ENCODE measurements at regions not wholly inside any gene's neighbourhood (a gene's known extent, or its start where the extent isn't known, plus 50 kb on each side); places are given as distances from the start of the nearest gene placed in this dataset.

- no peak for DNase-seq
Measured at GRCh38 chr4:13180701-13181100, 303.4 kb downstream of the RAB28 start.

DNA sequence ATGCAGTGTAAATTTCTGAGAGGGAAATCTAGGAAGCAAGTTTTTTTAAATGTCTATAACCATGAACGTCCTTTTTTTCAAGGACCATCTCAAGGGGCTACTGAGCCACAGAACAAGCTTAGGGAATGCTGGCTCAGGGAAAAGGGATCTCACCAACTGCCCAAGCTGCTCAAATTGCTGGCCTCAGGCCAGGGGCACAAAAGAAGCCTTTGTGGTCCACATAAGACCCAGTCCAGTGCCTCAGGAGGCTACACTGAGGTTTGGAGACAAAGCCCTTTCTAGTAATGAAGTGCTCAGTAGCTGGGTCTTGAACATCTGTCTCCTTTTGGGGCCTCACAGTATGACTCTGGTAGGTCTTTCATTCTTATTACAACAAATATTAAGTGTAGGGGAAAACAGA is 305.5 kb downstream of the RAB28 start:
- no peak for DNase-seq

- DNase-seq, result no peak
Measured at GRCh38 chr4:13176741-13177142, 307.4 kb downstream of the RAB28 start.

GRCh38 chr4:13174926-13175325 is 309.2 kb downstream of the RAB28 start:
- DNase-seq, result no peak

- DNase-seq, result no peak
Measured at GRCh38 chr4:13174001-13174400, 310.1 kb downstream of the RAB28 start.

- DNase-seq, result no peak
Measured at GRCh38 chr4:13171292-13172057, 312.7 kb downstream of the RAB28 start.

DNA sequence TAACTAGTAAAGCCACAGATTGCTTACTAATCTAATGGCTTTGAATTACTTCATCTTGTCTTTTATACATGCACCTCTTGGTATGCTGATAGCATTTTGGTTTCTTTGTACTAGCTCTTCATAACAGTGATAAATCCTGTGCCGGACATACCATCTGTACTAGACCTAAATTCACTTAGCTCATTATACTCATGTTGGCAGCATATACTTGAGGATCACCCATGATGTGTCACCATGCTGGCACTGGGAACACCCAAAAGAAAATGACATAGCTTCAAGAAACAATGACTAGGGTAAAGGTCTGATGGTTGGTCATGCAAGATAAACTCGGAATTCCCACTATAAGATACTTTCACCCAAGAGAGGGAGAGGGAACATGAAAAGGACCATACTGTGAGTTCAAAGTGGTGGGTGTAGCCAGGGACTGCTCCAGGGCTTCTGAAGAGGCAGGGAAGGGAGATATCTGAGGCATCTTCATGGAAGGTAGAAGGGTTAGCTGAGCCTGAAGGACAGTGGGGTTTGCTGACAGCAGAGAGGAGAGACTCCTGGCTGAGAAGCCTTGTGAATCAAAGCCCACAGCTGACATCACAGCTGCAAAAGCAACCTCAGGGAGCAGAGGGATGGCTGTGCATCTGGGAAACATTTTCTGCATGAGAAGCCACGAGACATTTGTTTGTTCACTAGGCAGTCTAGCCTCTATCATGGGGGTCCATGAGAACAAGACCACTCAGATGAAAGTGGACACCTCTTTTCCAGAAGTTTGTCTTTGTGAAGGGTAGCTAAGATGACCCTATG is 314.2 kb downstream of the RAB28 start:
- no peak for DNase-seq

GRCh38 chr4:13168326-13168725 is 315.8 kb downstream of the RAB28 start:
- DNase-seq, result no peak

DNA sequence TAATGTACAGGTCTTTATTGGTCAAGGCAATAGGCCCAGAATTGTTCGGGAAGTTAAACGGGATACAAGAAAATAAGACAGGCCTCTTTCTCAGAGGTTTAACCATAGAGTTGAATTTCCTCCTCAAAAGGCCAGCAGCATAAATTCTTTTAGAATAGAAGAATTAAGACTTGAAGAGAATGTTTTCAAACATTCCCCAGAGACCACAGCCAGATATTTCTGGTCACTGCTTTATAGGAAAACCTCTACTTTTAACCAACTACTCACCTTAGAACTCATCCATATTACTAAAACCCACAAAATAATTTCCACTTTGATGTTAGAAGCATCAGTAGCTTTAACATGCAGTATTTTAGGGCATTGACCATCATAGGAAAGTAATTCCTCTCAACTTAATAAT is 317.9 kb downstream of the RAB28 start:
- no peak for DNase-seq

- DNase-seq, result no peak
Measured at GRCh38 chr4:13164783-13165331, 319.3 kb downstream of the RAB28 start.

DNA sequence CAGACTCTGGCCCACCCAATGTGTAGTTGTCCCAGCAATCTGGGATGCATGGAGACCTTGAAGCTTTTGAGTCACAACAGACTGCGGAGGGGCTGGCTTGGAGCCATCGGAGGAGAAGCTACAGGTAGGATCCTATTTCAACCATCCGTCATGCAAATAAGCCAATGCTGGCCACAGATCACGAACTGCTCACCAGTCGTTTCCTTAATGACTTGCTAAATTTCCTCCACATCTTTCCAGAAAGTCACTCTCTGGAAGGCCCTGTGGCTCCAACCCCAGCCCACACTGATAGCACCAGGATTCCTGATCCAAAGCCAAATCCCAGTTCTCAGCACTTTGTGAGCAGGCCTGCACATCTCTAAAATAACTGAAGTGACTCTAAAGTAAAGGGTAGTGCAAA is 321.3 kb downstream of the RAB28 start:
- DNase-seq, result no peak

DNA sequence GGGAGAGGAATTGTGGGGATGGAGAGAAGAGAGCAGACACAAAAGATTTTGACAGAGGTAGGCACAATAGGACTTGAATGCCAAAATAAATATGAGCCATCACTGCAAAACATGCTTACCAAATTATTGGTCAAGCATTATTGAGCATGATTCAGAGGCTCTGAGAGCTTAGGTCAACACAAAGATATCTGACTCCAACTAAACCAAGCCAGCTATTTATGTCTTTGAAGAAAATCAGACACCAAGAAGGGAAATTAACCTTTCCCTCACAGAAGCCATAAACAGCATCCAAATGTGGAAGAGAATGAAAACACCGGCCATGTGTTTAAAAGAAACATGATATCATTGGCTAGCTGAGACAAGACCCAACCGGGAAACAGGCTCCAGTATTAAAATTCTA is 323.2 kb downstream of the RAB28 start:
- no peak for DNase-seq

DNA sequence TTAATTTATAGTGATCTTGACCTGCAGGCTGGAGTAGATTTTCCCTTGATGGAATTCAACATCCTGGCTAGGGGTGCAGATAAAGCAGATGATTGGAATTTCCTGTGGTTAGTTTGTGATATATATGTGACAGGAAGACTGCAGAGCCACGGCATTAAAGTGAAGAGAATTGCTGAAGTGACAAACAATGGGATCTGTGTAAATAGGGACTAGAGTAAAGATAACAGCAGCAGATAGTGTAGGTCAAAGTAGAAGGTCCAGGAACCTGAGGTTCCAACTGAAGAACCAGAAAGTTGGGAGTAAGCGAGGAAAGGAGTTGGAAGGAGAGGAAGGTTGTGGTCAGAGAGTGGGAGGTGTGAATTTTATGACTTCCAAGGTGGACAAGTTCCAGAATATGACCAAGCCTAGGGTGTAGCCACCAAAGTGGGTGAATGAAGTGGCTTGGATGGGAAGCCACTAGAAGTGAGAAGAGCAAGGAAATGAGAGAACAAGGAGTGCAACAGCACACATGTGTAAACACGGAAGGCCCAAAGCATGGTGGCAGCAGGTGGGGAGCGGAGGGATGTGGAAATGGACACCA is 325.0 kb downstream of the RAB28 start:
- no peak for DNase-seq

GRCh38 chr4:13151194-13151593 is 332.9 kb downstream of the RAB28 start:
- no peak for DNase-seq

DNA sequence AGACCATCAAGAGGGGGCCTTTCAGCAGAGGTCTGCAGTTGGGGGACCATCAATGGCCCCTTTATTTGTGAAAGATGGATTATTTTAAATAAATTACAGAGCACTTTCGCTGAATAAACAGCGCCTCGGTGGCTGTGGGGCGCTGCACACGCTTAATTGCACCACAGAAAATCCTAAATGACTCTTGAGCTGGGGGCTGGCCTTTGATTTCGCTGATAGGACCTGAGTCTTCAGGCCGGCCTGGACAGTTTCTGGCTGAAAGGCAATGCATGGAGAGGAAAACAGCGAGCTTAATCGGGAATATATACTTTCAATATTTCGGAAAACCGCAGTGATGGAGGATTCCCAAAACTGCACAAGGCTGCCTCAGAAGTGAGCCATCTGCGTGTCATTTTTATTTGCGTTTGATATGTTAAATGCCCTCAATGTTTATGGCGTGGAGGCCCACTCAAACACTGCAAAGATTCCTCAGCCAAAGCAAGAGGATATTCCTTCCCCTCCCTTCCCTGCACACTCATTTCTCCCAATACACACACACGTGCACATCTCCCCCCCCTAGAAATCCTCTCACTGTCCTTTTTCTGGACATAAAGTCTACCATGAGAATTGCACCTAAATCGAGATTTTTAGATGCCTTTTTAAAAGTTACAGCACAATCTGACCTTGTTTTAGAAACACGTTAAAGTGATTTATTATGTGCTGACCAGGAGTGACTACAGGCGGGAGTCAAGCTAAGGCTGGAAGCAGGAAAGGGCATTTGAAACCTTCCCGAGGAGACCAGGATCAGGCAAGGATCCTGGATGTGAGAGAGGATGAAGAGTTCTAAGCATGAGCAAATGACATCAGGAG is 340.7 kb downstream of the RAB28 start:
- DNase-seq, result no peak

DNA sequence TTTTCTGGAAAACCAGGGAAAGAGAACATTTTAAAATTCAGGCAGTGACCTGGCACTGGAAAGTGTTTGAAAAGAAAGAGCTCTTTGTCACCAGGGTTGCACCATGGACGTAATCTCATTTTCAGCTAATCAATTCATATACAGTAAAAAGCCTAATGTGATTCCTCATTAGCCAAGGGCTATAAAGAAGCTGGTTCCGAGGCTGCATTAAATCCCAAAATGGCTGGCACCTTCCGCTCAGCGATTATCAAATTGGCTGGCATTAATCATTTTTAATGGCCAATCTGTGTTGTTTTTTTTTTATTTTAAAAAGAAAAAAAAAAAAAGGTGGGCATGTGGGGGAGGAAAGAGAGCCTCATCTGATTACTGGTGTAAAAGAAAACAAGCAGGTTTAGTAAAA is 341.4 kb downstream of the RAB28 start:
- no peak for DNase-seq

GRCh38 chr4:13142191-13142590 is 341.9 kb downstream of the RAB28 start:
- no peak for DNase-seq

DNA sequence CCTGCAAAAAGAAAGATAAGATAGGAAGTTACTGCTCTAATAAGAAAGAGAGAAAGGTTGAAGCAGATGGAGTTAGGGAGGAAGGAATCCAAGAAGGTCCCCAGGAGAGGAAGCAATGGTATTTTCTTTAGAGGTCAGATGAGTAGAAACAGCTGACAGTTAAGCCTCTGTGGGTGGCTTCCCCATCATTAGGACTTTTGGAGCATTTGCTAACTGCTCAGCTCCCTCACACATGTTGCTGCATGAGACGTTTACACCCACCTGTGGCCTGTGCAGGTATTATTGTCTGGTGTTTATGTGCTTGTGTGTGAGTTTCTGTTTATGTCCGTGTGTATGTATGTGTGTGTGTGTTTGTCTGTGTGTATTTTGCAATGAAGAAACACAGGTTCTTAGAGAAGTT is 346.8 kb downstream of the RAB28 start:
- DNase-seq, result no peak

GRCh38 chr4:13133700-13134099 is 350.4 kb downstream of the RAB28 start:
- DNase-seq, result no peak

- no peak for DNase-seq
Measured at GRCh38 chr4:13130848-13131247, 353.3 kb downstream of the RAB28 start.

DNA sequence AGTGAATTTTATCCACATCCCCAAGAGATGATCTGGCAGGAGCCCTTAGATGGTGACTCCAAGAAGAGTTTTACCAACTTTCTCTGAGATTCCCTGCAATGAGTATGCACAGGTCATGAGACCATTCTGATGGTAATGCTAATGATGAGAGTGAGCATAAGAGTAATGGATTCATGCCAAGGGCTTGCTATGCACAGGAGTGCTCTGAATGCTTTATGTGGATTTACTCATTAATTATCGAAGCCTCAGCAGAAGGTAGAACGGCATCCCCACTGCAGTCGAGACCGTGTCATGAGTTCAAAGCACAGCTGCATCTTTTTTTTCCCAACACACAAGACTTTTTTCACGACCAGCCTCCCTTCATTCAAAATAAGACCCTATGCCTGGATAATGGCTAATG is 355.0 kb downstream of the RAB28 start:
- no peak for DNase-seq

Data from suppressor macrophage (primary cell).